Epidermal melanocyte (primary cell): ENCODE measurements at regions not wholly inside any gene's neighbourhood (a gene's known extent, or its start where the extent isn't known, plus 50 kb on each side); places are given as distances from the start of the nearest gene placed in this dataset.

Experiments used
- DNase-seq: peaks from one replicate; pipeline ENCODE4 v3.0.0; 2011; ENCODE audit warnings: low spot score; ENCODE audit not compliant: insufficient read length

DNA sequence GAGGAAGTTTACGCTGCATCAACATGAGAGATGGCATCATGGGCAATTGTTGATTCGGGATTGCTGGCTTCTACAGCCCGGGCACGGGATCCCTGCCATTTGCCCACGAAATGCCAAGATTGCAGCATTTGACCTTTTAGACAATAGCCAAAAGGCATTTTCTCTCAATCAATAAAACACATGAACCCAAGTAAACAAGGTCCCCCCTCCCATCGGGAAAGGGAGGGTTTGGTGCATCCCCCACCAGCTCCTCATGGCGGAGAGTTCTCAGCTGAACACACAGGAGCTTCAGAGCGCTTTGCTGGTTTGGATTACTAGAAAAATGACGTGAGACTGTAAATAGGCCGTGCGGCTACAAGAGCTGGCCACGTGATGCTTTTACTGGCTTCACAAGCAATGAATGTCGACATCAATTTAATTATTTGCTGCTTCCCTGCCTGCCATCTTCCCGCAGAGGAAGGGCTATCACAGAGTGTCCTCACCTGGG, 147.6 kb downstream of the C16orf95 start:
- DNase-seq, result no peak

DNA sequence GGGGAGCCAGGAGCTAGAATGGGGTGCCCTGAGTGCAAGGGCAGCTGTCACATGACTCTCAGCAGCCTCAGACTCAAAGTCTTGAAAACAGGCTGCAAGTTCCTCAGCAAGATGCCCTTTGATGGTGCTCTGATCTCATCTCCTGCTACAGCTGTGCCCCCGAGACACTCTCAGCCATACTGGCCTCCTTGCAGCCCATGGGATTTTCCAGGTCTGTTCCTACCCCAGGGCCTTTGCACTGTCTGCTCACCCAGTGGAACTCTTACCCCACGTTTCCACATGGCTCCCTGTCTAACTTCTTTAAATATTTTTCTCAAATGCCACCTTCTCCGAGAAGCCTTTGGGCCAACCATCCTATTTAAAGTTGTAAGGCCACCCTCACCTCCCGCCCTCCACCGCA, 146.9 kb downstream of the C16orf95 start:
- no peak for DNase-seq

DNA sequence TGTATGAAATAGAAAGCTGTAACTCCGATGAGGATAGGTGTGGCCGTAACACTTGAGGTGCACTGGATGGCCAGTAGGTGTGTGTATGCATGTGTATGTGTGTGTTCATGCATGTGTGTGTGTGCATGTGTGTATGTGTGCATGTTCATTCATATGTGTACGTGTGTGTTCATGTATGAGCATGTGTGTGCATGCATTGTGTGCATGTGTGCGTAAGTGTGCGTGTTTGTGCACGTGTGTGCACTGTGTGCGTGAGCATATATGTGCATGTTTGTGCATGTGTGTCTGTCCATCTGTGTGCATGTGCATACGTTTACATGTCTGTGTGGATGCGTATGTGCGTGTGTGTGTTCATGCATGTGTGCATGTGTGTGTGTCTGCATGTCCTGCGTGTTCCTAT, 145.5 kb downstream of the C16orf95 start:
- no peak for DNase-seq

DNA sequence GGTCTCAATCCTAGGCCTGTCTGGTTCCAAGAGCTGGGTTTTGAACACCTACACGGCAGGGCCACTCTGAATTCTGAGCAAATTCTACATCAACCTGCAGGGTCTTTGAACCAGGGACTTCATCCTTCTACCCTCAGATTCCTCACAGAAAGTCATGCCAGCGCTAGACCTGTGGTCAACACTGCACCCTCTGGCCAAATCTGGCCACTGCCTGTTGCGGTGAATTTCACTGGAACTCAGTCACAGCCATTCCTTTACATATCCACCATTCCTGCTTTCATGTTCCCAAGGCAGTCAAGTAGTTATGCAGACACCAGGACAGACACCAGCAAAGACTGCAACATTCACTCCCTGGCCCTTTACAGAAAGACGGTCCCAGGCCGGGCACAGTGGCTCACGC, 144.6 kb downstream of the C16orf95 start:
- DNase-seq, result no peak

DNA sequence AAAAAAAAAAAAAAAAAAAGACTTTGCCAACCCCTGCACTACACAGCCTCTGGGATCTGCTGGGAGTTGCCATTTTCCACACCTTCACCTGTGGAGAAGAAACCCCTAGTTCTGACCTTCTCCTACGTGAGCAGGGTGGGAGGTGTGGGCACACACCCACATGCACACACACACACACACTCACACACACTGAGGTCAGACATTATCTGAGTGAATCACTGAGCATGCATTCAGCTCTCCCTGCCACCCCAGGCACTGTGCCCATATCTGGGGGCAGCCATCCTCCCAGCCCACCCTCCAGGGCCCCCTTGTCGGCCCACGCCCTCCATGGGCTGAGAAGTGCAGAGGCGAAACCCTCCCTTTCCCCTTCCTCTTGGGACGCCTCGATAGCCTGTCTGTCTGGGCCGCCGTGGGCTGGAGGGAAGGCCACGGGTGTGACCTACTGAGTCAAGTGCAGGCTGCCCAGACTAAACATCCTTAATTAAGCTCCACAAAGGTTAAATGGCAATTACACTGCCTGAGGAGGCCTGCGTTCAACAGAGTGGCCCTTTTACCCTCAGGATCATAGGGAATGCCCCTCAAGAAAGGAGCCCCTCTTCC, 143.8 kb downstream of the C16orf95 start:
- DNase-seq, result no peak

DNA sequence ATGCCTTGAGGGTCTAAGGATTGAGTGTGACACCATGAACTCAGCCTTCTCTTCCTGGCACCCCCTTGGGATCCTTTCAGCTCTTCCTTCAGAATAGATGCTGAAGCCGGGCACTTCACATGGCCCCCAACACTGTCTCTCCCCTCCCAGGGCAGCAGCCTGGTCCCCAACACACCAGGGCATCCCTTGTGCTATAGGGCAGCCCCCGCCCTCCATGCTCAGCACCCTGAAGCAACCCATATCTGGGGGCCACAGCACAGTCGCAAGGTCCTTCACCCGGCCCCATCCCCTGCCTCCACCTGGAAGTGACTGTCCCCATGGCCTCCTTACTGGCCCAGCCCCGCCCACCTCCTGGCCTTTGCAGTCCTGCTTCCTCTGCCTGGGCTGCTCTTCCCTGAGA, 143.1 kb downstream of the C16orf95 start:
- no peak for DNase-seq

DNA sequence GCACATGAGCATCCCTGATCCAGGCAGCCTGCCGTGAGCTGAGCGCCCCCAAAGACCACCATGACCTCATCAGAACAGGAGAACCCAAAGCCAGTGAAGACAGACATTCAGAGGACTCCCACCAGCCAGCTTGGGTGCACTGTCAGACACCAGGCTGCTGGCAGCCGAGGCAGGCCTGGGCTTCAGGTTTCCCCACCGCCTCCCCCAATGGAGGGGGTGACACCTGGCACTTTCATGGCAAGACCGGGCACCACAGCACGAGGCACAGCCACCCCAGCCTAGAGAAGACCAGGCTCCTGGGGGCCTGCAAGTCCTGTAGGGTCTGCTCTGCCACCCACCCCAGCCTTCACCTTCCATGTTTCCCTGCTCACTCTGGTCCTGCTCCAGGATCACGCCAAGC, 140.5 kb downstream of the C16orf95 start:
- no peak for DNase-seq

DNA sequence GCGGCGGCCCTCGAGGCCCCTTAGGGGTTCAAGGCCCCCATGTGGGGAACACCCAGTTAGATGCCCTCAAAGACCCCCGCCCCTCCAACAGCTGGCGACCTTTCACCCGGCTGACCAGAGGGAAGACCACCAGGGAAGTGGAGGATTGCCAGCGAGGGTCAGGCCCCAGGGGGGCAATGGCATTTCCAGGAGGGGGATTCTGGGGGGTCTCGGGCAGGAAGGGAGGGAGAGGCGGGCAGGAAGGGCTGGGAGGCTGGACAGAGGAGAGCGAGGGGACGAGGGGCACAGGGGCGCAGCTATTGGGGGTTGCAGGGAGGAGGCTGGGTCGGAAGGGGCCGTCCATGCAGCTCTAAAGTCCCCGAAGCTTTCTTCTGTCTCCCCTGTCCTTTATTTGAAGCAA, 139.5 kb downstream of the C16orf95 start:
- no peak for DNase-seq

DNA sequence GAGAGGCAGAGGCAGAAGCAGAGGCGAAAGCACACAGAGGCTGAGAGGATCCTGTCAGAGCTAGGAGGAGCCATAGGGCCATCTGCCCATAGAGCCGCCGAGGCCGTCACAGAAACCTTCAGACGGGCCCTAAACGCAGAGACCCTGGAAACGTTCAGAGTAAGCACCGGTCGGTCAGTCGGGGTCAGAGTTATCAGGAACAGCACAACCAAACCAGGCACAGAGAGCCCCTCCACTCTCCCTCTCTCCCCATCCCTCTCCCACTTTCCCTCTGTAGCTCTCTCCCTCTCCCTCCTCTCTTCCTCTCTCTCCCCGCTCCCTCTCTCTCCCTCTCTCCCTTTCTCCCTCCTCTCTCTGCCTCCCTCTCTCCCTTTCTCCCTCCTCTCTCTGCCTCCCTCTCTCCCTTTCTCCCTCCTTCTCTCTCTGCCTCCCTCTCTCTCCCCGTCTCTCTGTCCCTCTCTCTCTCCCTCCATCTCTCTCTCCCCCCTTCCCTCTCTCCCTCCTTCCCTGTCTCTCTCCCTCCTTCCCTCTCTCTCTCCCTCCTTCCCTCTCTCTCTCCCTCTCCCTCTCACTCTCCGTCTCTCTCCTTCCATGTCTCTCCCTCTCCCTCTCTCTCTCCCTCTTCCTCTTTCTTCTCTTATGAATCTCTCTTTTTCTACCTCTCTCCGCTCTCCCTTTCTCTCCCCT, 138.9 kb downstream of the C16orf95 start:
- DNase-seq, result no peak

DNA sequence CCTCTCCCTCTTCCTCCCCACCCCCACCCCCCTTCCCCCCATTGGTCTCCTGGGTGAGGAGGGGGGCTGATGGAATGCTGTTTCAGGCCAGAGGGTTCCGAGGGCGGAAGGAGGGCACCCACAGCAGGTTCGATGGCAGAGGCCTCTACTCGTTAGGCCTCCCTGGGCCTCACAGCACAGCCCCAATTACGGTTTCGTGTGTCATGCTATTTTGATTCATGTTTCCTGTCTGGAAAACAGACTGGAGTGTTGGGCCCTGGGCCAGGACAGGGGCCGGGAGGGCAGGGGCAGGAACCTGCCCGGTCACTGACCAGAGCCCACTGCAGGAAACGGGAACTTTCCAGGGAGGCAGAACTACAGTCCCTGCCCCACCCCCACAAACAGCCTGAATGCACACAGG, 138.2 kb downstream of the C16orf95 start:
- DNase-seq, result no peak

DNA sequence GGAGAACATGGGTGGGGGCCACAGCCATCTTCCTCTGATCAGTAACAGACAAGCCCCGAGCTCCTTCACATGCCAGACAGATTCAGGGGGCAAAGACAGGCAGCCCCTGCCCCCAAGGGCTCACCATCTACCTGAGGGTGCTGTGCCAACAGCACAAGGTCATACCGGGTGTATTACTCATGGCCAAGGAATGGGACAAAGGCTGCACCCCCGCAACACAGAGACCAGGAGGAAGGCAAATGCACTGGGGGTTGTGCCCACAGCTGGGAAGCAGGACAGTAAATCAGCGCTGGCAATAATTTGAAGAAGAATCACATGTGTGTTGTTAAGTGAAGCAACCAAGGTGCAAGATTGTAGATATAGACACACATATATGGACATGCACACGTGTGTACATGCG, 137.1 kb downstream of the C16orf95 start:
- no peak for DNase-seq

DNA sequence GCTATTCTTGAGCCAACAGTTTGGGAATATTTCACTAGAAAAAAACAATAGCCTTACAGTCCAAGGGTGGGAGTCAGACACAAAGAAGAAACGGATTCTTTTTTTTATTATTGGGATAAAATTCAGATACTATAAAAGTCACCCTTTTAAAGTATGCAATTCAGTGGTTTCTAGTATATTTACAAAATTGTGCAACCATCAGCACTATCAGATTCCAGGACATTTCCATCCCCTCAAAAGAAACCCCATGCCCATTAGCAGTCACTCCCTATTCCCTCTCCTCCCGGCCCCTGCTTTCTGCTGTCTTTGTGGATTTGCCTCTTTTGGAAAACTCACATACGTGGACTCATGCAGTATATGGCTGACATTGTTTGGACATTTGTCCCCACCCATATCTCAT, 134.4 kb downstream of the C16orf95 start:
- DNase-seq, result no peak

DNA sequence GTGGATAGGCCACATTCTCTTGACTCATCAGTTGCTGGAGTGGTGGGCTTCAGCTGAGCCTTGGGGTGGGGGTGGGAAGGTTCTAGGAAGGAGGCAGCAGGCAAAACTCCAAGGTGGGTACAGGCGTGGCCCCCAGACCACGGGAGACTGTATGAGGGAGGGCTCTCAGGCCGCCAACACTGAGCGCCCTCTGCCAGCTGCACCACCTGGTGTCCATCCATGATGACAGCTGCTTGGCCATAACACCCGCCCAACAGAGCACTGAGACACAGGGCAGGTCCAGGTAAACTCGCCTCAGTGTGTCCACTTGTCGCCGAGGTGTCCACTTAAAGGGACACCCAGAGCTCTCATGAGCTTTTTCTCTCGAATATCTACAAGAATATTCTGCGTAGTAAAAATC, 133.5 kb downstream of the C16orf95 start:
- no peak for DNase-seq

DNA sequence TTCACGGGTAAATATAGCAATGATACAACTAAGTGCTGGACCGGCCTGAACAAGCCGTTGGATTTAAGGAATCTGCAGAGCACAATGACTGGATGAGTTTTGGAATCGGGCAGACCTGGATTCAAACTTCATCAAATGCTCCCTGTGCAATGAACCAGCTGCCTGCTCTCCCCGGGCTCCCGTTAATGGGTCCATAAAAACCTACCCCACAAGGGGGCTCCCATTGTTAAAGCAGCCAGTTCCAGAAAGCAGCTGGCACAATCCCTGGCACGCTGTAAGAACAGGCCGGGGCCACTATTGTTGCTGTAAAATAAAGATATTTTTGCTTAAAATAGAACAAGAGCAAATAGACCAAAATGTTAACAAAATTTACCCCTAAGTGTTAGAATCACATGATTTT, 131.9 kb downstream of the C16orf95 start:
- DNase-seq, result no peak

DNA sequence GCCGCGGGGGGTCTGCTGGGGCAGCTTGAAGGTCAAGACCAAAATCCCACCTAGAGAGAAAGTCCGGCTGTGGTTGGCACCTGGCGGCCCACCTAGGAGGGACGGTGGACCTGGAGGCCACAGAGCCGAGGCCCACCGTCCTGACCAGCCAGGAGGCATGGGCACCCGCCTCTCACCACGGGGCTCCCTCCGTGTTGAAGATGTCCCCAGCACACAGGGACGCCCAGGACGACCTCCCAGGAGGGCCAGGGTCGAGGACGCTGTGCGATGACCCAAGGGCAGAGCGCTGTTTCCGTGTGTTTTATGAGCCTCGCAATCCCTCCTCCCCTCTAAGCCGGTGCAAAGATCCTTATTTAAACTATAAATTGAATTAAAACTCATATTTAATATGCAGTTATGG, 131.2 kb downstream of the C16orf95 start:
- DNase-seq, result no peak

DNA sequence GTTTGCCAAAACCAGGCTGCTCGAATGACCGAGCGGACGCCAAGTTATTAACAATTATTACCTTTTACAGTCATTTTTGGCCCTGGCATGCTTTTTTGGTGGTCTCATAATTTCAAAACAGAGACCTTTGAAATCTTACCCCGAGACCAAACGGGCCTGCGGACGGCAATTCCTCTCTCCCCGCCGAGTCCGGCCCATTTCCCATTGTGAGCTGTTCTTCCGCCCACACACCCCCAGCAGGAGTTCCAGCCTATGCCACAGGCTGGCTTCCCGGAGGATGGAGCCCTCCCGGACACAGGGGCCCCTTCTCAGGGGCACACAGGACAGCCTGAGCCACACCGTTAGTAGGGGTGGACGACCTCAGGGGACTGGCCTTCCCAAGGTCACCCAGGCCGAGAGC, 130.7 kb downstream of the C16orf95 start:
- no peak for DNase-seq

DNA sequence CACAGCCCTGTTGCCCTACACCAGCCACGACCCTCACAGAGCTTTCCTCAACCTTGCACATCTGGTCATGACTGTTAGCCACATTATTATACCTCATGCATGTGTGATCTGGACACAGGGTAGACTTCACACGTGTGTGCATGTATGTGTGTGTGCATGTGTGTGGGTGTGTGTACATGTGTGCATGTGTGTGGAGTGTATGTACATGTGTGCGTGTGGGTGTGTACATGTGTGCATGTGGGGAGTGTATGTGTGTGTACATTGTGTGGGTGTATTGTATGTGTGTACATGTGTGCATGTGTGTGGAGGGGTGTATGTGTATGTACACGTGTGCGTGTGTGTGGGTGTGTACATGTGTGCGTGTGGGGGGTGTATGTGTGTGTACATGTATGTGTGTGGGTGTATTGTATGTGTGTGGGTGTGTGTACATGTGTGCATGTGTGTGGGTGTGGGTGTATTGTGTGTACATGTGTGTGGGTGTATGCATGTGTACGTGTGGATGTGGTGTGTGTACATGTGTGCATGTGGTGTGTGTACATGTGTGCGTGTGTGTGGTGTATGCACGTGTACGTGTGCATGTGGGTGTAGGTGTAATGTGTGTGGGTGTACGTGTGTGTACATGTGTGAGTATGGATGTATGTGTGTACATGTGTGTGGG, 130.2 kb downstream of the C16orf95 start:
- DNase-seq, result no peak

DNA sequence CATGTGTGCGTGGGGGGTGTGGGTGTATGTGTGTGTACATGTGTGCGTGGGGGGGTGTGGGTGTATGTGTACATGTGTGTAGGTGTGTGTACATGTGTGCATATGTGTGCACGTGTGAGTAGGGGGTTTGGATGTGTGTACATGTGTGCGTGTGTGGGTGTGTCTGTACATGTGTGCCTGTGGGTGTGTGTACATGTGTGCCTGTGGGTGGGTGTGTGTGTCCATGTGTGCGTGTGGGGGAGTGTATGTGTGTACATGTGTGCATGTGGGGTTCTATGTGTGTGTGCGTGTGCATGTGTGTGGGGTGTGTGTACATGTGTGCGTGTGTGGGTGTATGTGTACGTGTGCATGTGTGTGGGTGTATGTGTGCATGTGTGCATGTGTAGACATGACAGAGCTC, 129.1 kb downstream of the C16orf95 start:
- no peak for DNase-seq

DNA sequence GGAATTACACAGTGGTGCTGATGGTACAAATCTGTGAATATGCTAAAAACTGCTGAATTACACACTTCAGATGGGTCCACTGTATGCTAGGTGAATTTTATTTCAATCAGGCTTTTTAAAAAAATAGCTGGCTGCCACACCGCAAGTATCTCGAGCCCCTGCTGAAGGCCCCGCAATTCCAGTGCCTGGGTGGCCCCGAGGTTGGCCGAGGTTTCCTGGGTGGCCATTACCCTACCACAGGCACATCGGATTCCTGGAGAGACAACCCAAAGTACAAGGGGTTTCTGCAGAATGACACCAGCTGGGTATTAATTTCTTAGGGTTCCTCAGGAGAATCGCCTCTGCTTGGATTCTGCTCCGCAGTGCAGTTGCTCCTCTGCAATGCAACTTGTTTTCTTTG, 127.8 kb downstream of the C16orf95 start:
- no peak for DNase-seq

DNA sequence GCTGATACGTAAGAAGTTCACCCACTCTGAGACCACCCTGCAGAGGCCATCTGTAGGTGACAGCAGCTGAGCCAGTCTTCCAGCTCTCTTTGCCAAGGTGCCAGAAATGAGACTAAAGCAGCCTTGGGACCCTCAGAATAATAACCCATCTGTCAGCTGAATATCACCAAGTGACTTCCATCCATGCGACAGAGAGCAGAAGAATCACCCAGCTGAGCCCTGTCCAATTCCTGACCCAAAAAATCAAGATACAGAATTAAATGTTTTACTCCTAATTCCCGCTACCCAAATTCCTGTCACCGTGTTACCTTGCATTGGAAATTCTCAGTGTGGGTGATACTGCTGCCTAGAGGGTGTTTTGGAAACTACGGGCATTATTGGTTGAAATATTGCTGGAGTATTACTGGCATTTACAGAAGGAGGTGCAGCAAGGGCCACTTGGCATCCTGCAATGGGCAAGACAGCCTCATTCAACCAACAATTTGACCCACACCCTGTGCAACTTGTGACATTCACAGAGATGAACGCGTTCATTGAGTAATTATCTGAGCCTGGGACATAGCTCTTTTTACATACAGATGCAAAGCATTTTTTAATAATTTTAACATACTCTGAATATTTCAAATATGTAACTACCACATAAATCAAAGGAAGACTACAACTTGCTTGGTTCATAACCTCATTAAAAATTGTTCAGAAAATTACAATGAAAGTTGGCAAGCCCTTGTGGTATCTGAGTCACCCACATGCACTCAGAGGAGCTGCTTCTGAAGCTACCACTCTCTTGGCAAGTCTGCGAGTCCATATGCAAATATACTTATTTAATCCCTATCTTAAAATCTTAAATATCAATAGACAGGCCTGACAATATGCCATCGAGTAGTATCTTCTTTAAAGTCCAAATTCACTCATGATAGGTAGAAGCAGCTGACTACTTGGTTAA, 126.6 kb downstream of the C16orf95 start:
- DNase-seq, result no peak

DNA sequence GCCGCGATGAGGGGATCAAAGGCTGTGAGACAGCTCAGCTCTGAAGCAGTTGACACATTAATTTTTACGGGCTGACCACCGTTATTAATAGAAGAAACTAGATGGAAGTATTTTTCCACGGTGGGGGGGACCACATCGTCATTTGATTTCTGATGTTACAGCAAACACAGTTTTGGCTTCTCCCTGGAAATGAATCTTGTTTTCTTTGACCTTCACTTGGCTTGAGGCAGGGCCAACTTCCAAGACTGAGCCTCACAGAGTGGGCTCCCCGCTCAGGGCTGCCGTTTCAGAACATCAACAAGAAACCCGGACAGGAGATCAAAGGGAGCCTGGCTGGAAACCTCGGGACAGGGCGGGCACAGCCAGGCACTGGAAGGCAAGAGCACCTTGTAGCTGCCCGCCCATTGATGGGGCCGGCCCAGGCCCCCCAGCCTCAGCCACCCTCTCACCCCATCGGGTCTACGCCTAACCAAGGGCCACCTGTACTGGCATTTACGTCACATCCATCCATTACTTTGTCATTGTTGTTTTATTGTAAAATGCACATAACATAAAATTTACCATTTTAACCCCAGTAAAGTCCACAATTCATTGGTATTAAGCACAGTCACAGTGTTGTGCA, 124.6 kb downstream of the C16orf95 start:
- no peak for DNase-seq
